ENCODE measurements at regions not wholly inside any gene's neighbourhood (a gene's known extent, or its start where the extent isn't known, plus 50 kb on each side); places are given as distances from the start of the nearest gene placed in this dataset.

DNA sequence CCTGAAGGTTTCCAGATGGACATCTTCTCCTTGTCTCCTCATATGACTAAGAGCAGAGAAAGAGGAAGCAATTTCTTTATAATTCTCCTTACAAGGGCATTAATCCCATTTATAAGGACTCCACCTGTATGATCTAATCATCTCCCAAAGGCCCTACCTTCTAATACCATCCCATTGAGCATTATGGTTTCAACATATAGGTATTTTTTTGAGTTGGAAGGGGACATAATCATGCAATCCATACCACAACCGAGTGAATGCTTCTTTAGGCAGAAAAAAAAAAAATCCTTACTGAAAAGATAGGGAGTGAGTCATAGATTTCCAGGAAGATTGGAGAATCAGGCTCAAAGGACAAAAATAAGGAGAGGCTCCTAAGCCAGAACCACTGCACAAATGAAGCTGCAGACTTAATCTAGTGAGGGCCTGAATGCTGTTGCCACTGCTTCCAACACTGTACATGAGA is 312.5 kb upstream of the HS3ST1 start:
- TF ChIP-seq CTCF (IDR thresholded peaks at IDR 0.05) (no peak), POLR2A (IDR thresholded peaks at IDR 0.05) (no peak)
- peak in 1 of 7 donors; percentile 26 for DNase-seq
- Histone ChIP-seq H3K27me3 (no peaks in the 10 kb centered on the region), H3K9me3 (replicated peaks in 1 of 3) (no peaks in the 10 kb centered on the region), H3K4me3 (no peak overlapping the region), H3K4me1 (replicated peaks in 1 of 2) (peaks cover 8 to 13% of the 10 kb centered on the region in 2 donors), H3K36me3 (replicated peaks in 1 of 2) (no peaks in the 10 kb centered on the region), H3K27ac (peak overlapping the region in 2 of 5 donors; percentile 43 to 72)
- 21 to 39% (median 22%) methylated on average over 1 of the region's 1 CpG for WGBS, 4 donors
- intact Hi-C loops (cut with DNase I): no loop called here

DNA sequence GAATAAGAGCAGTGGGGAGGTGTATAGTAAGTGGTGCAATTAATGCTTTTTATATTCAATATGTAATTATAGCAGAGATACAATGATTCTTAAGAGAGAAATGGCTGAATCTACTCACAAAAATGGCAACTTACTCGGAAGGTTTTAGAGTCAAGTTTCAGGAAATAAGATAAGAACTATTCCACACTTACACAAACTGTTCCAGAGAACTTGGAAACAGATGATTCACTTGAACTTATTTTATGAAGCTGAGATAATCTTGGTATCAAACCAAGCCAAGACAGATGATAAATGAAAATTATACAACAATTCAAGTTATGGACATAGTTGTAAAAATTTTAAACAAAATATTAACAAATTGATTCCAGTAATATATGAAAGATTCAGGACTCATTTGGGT is 311.3 kb upstream of the HS3ST1 start:
- H3K27me3 ChIP-seq: no peaks in the 10 kb centered on the region

GRCh38 chr4:11736978-11737377 is 308.3 kb upstream of the HS3ST1 start:
- no peaks in the 10 kb centered on the region for H3K9me3 ChIP-seq (replicated peaks in 1 of 3)
- TF ChIP-seq CTCF (IDR thresholded peaks at IDR 0.05) (no peak), POLR2A (IDR thresholded peaks at IDR 0.05) (no peak)
- H3K4me1 ChIP-seq (replicated peaks in 1 of 2): peaks cover 8 to 13% of the 10 kb centered on the region in 2 donors
- no peaks in the 10 kb centered on the region for H3K27me3 ChIP-seq
- no peak for DNase-seq
- intact Hi-C loops (cut with DNase I): no loop called here
- 80 to 88% (median 84%) methylated on average over 2 of the region's 2 CpGs for WGBS, 4 donors
- no peaks in the 10 kb centered on the region for H3K36me3 ChIP-seq (replicated peaks in 1 of 2)
- no peak overlapping the region for H3K4me3 ChIP-seq
- H3K27ac ChIP-seq: no peak overlapping the region

More for the DNA sequence above, 311.3 kb upstream of the HS3ST1 start:
- intact Hi-C loops (cut with DNase I): no loop called here
- TF ChIP-seq POLR2A (IDR thresholded peaks at IDR 0.05): no peak
- H3K36me3 ChIP-seq (replicated peaks in 1 of 2): no peaks in the 10 kb centered on the region
- no peak overlapping the region for H3K27ac ChIP-seq
- peaks cover 8 to 13% of the 10 kb centered on the region in 2 donors for H3K4me1 ChIP-seq (replicated peaks in 1 of 2)
- 2 to 14% (median 5%) methylated on average over 1 of the region's 1 CpG for WGBS, 4 donors
- DNase-seq: no peak
- H3K9me3 ChIP-seq (replicated peaks in 1 of 3): no peaks in the 10 kb centered on the region
- no peak overlapping the region for H3K4me3 ChIP-seq

DNA sequence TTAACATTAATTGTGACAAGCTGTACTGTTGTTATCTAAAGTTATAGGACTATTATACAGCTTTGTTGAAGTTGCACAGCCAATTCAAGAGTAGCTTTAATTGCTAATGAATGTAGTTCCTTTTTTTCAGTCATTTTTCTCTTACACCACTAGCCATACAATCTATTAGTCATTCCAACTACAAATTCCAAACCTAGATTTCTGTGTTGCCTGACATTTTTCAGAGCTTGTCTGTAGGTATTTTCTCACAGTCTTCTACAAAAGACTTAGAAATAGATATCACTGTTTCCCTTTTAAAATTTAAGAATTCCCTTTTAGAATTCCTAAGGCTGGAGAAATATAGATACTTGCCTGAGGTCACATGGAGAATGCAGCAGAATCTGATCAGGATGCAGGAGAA is 307.0 kb upstream of the HS3ST1 start:
- H3K9me3 ChIP-seq (replicated peaks in 1 of 3): no peaks in the 10 kb centered on the region
- no peaks in the 10 kb centered on the region for H3K36me3 ChIP-seq (replicated peaks in 1 of 2)
- TF ChIP-seq CTCF (IDR thresholded peaks at IDR 0.05): no peak
- DNase-seq: no peak
- H3K4me1 ChIP-seq (replicated peaks in 1 of 2): peaks cover 0 to 2% of the 10 kb centered on the region in 2 donors
- H3K27me3 ChIP-seq: no peaks in the 10 kb centered on the region
- intact Hi-C loops (cut with DNase I): no loop called here
- H3K27ac ChIP-seq: no peak overlapping the region
- H3K4me3 ChIP-seq: no peak overlapping the region

- H3K36me3 ChIP-seq (replicated peaks in 1 of 2): no peaks in the 10 kb centered on the region
- intact Hi-C loops (cut with DNase I): no loop called here
- no peaks in the 10 kb centered on the region for H3K9me3 ChIP-seq (replicated peaks in 1 of 3)
- H3K4me1 ChIP-seq (replicated peaks in 1 of 2): no peaks in the 10 kb centered on the region
- no peak overlapping the region for H3K4me3 ChIP-seq
- 76 to 87% (median 85%) methylated on average over 4 of the region's 4 CpGs for WGBS, 4 donors
- TF ChIP-seq POLR2A (IDR thresholded peaks at IDR 0.05): no peak
- no peak for TF ChIP-seq CTCF (IDR thresholded peaks at IDR 0.05)
- H3K27ac ChIP-seq: no peak overlapping the region
- DNase-seq: no peak
- H3K27me3 ChIP-seq: no peaks in the 10 kb centered on the region
These were observed 303.5 kb upstream of the HS3ST1 start for GRCh38 chr4:11732155-11732554.
